H1 (cell line): ENCODE measurements at regions not wholly inside any gene's neighbourhood (a gene's known extent, or its start where the extent isn't known, plus 50 kb on each side); places are given as distances from the start of the nearest gene placed in this dataset.

Experiments
- CTCF ChIA-PET: fragments of 300-600 bp; sonication (Branson Sonifier 250); formaldehyde crosslinking; loops from one replicate; lab custom pipeline; 2021; ENCODE audit not compliant: partially characterized antibody; lab: Charles Lee
- POLR2A ChIA-PET: fragments of 300-600 bp; sonication (Branson Sonifier 250); formaldehyde crosslinking; loops from one replicate; lab custom pipeline; 2021; ENCODE audit warnings: inconsistent platforms; ENCODE audit not compliant: partially characterized antibody; lab: Charles Lee
- DNase-seq, 2 experiments: peaks; one replicate each; pipeline versions ENCODE4 v3.0.0 to v3.0.0-alpha.2; 2010 to 2022; ENCODE audit warnings: low spot score in 2 of 2, low read depth in 1 of 2, mixed read lengths in 1 of 2
- FAIRE-seq: peaks from 2 replicates; lab custom pipeline; 2011; peaks lifted over from hg19 to GRCh38; lab: Jason Lieb, UNC
- H2AFZ ChIP-seq: 2 replicates; pipeline ENCODE4 v1.8.1; 2012; ENCODE audit warnings: low read length, inconsistent platforms
- H2AK5ac ChIP-seq: 2 replicates; pipeline ENCODE4 v1.6.1; 2013; ENCODE audit warnings: low read depth, low read length
- H2BK120ac ChIP-seq: replicated peaks from 2 replicates; pipeline ENCODE3; 2013; ENCODE audit warnings: low read depth, low read length, inconsistent platforms
- H2BK12ac ChIP-seq: 2 replicates; pipeline ENCODE4 v1.6.1; 2013; ENCODE audit warnings: low read depth, low read length
- H2BK15ac ChIP-seq: 2 replicates; pipeline ENCODE4 v1.6.1; 2013; ENCODE audit warnings: low read length
- H2BK20ac ChIP-seq: 2 replicates; pipeline ENCODE4 v1.6.1; 2013; ENCODE audit warnings: low read length
- H2BK5ac ChIP-seq: 2 replicates; pipeline ENCODE4 v1.6.1; 2013; ENCODE audit warnings: low read depth, low read length
- H3K14ac ChIP-seq: 2 replicates; pipeline ENCODE4 v1.6.1; 2013; ENCODE audit warnings: inconsistent platforms; ENCODE audit not compliant: insufficient read length
- H3K18ac ChIP-seq: 2 replicates; pipeline ENCODE4 v1.6.1; 2013; ENCODE audit warnings: low read length; ENCODE audit errors: extremely low read depth
- H3K23ac ChIP-seq: 2 replicates; pipeline ENCODE4 v1.6.1; 2013; ENCODE audit warnings: inconsistent platforms; ENCODE audit not compliant: insufficient read length
- H3K23me2 ChIP-seq: 2 replicates; pipeline ENCODE4 v1.6.1; 2013; ENCODE audit warnings: low read depth, low read length
- H3K27ac ChIP-seq: 2 replicates; pipeline ENCODE4 v1.6.1; 2011; ENCODE audit warnings: low read depth, low read length, inconsistent platforms
- H3K27me3 ChIP-seq, 4 experiments: replicated peaks in 1 of 4; 1 replicate in 1 of 4; 2 replicates in 3 of 4; pipeline versions ENCODE4 v1.6.1 to v1.8.1; 2011 to 2013; ENCODE audit warnings: low read length in 3 of 4, mild to moderate bottlenecking in 3 of 4, inconsistent platforms in 2 of 4, mixed read lengths in 2 of 4, moderate library complexity in 1 of 4; ENCODE audit not compliant: control insufficient read depth in 3 of 4, insufficient read depth in 3 of 4; ENCODE audit errors: extremely low read depth in 1 of 4
- H3K36me3 ChIP-seq, 4 experiments: 2 replicates each; pipeline versions ENCODE4 v1.6.1 to v1.8.1; 2011 to 2013; ENCODE audit warnings: mild to moderate bottlenecking in 4 of 4, low read length in 3 of 4, moderate library complexity in 2 of 4, control low read depth in 1 of 4, inconsistent platforms in 1 of 4; ENCODE audit not compliant: insufficient read depth in 4 of 4, control insufficient read depth in 2 of 4
- H3K4ac ChIP-seq: replicated peaks from 2 replicates; pipeline ENCODE3; 2013; ENCODE audit warnings: low read length, low read depth, mixed read lengths, inconsistent platforms; ENCODE audit not compliant: insufficient read length
- H3K4me1 ChIP-seq, 4 experiments: replicated peaks in 1 of 4; 1 replicate in 1 of 4; 2 replicates in 3 of 4; pipeline versions ENCODE4 v1.6.1 to v1.8.1; 2011 to 2013; ENCODE audit warnings: low read length in 3 of 4, inconsistent platforms in 2 of 4, mixed read lengths in 1 of 4; ENCODE audit not compliant: insufficient read depth in 4 of 4, control insufficient read depth in 3 of 4
- H3K4me2 ChIP-seq, 2 experiments: 2 replicates each; pipeline versions ENCODE4 v1.6.1 to v1.8.1; 2011 to 2013; ENCODE audit warnings: low read depth in 2 of 2, low read length in 2 of 2, control low read depth in 1 of 2, inconsistent platforms in 1 of 2, mild to moderate bottlenecking in 1 of 2; ENCODE audit not compliant: insufficient read depth in 1 of 2
- H3K4me3 ChIP-seq, 4 experiments: fragments of 200-600, 300-600 bp in 1 of 4; sonication (generic), shearing (Covaris generic), sonication (Bioruptor Twin) in 1 of 4; 2 replicates each; pipeline versions ENCODE4 v1.5.1 to v1.8.1; 2011 to 2016; ENCODE audit warnings: low read length in 4 of 4, low read depth in 3 of 4, control low read depth in 2 of 4, inconsistent platforms in 2 of 4, mild to moderate bottlenecking in 2 of 4, mixed read lengths in 1 of 4, moderate library complexity in 1 of 4; ENCODE audit not compliant: insufficient read depth in 2 of 4; ENCODE audit errors: extremely low read depth in 1 of 4
- H3K56ac ChIP-seq: replicated peaks from 2 replicates; pipeline ENCODE3; 2013; ENCODE audit warnings: low read depth, mild to moderate bottlenecking, mixed read lengths, low read length, inconsistent platforms; ENCODE audit not compliant: insufficient read length
- H3K79me1 ChIP-seq: 2 replicates; pipeline ENCODE4 v1.6.1; 2013; ENCODE audit warnings: low read depth, low read length, control low read depth
- H3K79me2 ChIP-seq, 2 experiments: 2 replicates each; pipeline versions ENCODE4 v1.6.1 to v1.8.1; 2012 to 2013; ENCODE audit warnings: low read length in 2 of 2, mild to moderate bottlenecking in 2 of 2, inconsistent platforms in 1 of 2; ENCODE audit not compliant: insufficient read depth in 2 of 2, control insufficient read depth in 1 of 2
- H3K9ac ChIP-seq, 4 experiments: replicated peaks in 1 of 4; 1 replicate in 1 of 4; 2 replicates in 3 of 4; pipeline versions ENCODE4 v1.6.1 to v1.8.1; 2011 to 2013; ENCODE audit warnings: low read depth in 3 of 4, low read length in 3 of 4, control low read depth in 2 of 4, mild to moderate bottlenecking in 2 of 4, moderate library complexity in 2 of 4, inconsistent platforms in 1 of 4; ENCODE audit errors: extremely low read depth in 1 of 4
- H3K9me3 ChIP-seq, 2 experiments: 2 replicates each; pipeline versions ENCODE4 v1.6.1 to v1.8.1; 2012 to 2013; ENCODE audit warnings: mild to moderate bottlenecking in 2 of 2, moderate library complexity in 2 of 2, control low read depth in 1 of 2, inconsistent platforms in 1 of 2, low read depth in 1 of 2, low read length in 1 of 2, mixed read lengths in 1 of 2; ENCODE audit not compliant: insufficient read depth in 2 of 2
- H4K20me1 ChIP-seq, 2 experiments: replicated peaks in 1 of 2; 2 replicates each; pipeline versions ENCODE3 to v1.8.1; 2011 to 2013; ENCODE audit warnings: inconsistent platforms in 2 of 2, low read length in 2 of 2, mild to moderate bottlenecking in 1 of 2; ENCODE audit not compliant: insufficient read depth in 2 of 2, control insufficient read depth in 1 of 2
- H4K5ac ChIP-seq: 2 replicates; pipeline ENCODE4 v1.6.1; 2013; ENCODE audit warnings: low read length, low read depth, mixed read lengths, inconsistent platforms; ENCODE audit not compliant: insufficient read length
- H4K8ac ChIP-seq: 2 replicates; pipeline ENCODE4 v1.8.0; 2013; ENCODE audit warnings: mild to moderate bottlenecking, moderate library complexity, low read length, inconsistent platforms; ENCODE audit not compliant: insufficient read depth; ENCODE audit errors: extremely low read depth
- H4K91ac ChIP-seq: replicated peaks from 2 replicates; pipeline ENCODE3; 2013; ENCODE audit warnings: low read length, mixed read lengths, inconsistent platforms; ENCODE audit not compliant: insufficient read length
- GABPA ChIP-seq: IDR thresholded peaks from 2 replicates; pipeline ENCODE4 v1.6.1; 2011; ENCODE audit warnings: mild to moderate bottlenecking, low read length, moderate library complexity, borderline replicate concordance; ENCODE audit not compliant: insufficient read depth
- PHF8 ChIP-seq: fragments of 200-600 bp; sonication (generic); conservative IDR thresholded peaks from 2 replicates; pipeline ENCODE4 v1.7.1; 2012; ENCODE audit warnings: low read depth, mild to moderate bottlenecking, inconsistent platforms, low read length, moderate library complexity
- RAD21 ChIP-seq, 2 experiments: IDR thresholded peaks in 1 of 2; conservative IDR thresholded peaks in 1 of 2; 2 replicates each; pipeline ENCODE4 v1.6.1; 2011; ENCODE audit warnings: low read depth in 2 of 2, low read length in 2 of 2, improper control_type of control experiment in 1 of 2, inconsistent platforms in 1 of 2, mild to moderate bottlenecking in 1 of 2, moderate library complexity in 1 of 2
- RFX5 ChIP-seq: IDR thresholded peaks from 2 replicates; pipeline ENCODE4 v1.6.1; 2011; ENCODE audit warnings: low read depth, low read length, improper control_type of control experiment, borderline replicate concordance
- RXRA ChIP-seq: IDR thresholded peaks from 2 replicates; pipeline ENCODE4 v1.6.1; 2011; ENCODE audit warnings: low read depth, mild to moderate bottlenecking, low read length, moderate library complexity; ENCODE audit not compliant: insufficient read depth
- SIN3A ChIP-seq, 2 experiments: IDR thresholded peaks in 1 of 2; conservative IDR thresholded peaks in 1 of 2; 2 replicates each; pipeline ENCODE4 v1.6.1; 2011 to 2012; ENCODE audit warnings: low read length in 2 of 2, improper control_type of control experiment in 1 of 2, low read depth in 1 of 2, mild to moderate bottlenecking in 1 of 2
- SP2 ChIP-seq: IDR thresholded peaks from 2 replicates; pipeline ENCODE4 v1.6.1; 2012; ENCODE audit warnings: mild to moderate bottlenecking, low read length, inconsistent platforms
- WGBS, 2 experiments: shearing (Covaris generic) in 1 of 2; methylation state at CpG; one replicate each; pipeline versions ENCODE4 v1.1.6 to v1.1.7; 2013 to 2015; ENCODE audit warnings: low lambda C conversion rate in 2 of 2, mixed read lengths in 2 of 2, inconsistent platforms in 1 of 2, low coverage in 1 of 2, missing lambda C conversion rate in 1 of 2; ENCODE audit not compliant: insufficient replicate concordance in 2 of 2, insufficient coverage in 1 of 2, insufficient read length in 1 of 2; ENCODE audit errors: extremely low coverage in 1 of 2, missing lambda C conversion rate in 1 of 2; 5-methylcytosine and 5-hydroxymethylcytosine counted together

DNA sequence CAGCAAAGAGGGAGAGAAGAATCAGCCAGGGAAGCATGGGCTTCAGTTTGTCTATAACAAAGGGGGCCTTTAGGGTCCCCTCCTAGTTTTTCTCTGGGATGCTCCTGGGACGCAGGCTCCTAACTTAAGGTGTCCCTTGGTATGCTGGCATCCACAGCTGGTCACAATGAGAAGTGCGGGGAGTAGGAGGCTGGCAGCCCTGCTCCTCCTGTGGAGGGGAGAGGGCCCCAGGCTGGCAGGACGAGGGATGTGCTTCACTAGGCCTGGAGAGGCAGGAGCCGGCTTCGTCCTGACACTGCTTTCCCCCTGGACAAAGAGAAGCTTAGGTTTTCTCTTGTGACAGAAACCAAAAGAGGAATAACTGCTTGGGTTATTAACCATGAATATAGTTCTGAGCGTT is 67.6 kb downstream of the NENF start:
- no peak overlapping the region for H3K4me3 ChIP-seq
- no peak overlapping the region for H2BK15ac ChIP-seq
- H3K23ac ChIP-seq = no peak overlapping the region
- H2BK5ac ChIP-seq = no peak overlapping the region
- TF ChIP-seq SIN3A (conservative IDR thresholded peaks at IDR 0.05 in 1 of 2, IDR thresholded peaks at IDR 0.05 in 1 of 2; ENCODE audit: low read depth in 1 of 2, low read length in 2 of 2) = no peak
- TF ChIP-seq RAD21 (IDR thresholded peaks at IDR 0.05 in 1 of 2, conservative IDR thresholded peaks at IDR 0.05 in 1 of 2; ENCODE audit: low read depth in 2 of 2, low read length in 2 of 2) = no peak
- TF ChIP-seq GABPA = no peak
- TF ChIP-seq PHF8 = no peak
- no peak for TF ChIP-seq RFX5
- no peak for TF ChIP-seq SP2
- TF ChIP-seq RXRA = no peak
- H4K8ac ChIP-seq = no peak overlapping the region
- H3K14ac ChIP-seq = no peak overlapping the region
- no peak overlapping the region for H2AFZ ChIP-seq
- no peaks in the 10 kb centered on the region for H3K9me3 ChIP-seq
- H2BK120ac ChIP-seq = no peak overlapping the region
- H2BK20ac ChIP-seq = no peak overlapping the region
- no peaks in the 10 kb centered on the region for H3K23me2 ChIP-seq
- WGBS, 2 experiments = 89% methylated on average over 6 of the region's 6 CpGs; no CpG with 5 or more reads in 1 of the 2 experiments
- DNase-seq (no peak), FAIRE-seq (no peak)
- ChIA-PET POLR2A (interaction anchor here (0.9 kb wide), 1 partner anchor 108 kb away, joined by 5 read pairs; the partner anchor contains the start of gene ATF3), CTCF (interaction anchor here (1.9 kb wide), 1 partner anchor 23 kb away, joined by 5 read pairs; no protein-coding TSS in a partner anchor)
- H4K20me1 ChIP-seq = no peaks in the 10 kb centered on the region
- no peak overlapping the region for H3K9ac ChIP-seq
- no peak overlapping the region for H4K5ac ChIP-seq
- H2AK5ac ChIP-seq = no peak overlapping the region
- no peak overlapping the region for H3K18ac ChIP-seq
- no peak overlapping the region for H3K4me2 ChIP-seq
- H3K36me3 ChIP-seq = no peaks in the 10 kb centered on the region
- no peak overlapping the region for H3K4ac ChIP-seq
- H3K79me1 ChIP-seq = no peaks in the 10 kb centered on the region
- H3K79me2 ChIP-seq = no peaks in the 10 kb centered on the region
- no peak overlapping the region for H3K27ac ChIP-seq
- H3K56ac ChIP-seq = no peak overlapping the region
- H2BK12ac ChIP-seq = no peak overlapping the region
- no peaks in the 10 kb centered on the region for H3K4me1 ChIP-seq
- H4K91ac ChIP-seq = no peak overlapping the region
- H3K27me3 ChIP-seq = no peaks in the 10 kb centered on the region; a peak in 1 of 7 replicates
